IPS-15b (cell line): ENCODE measurements at regions not wholly inside any gene's neighbourhood (a gene's known extent, or its start where the extent isn't known, plus 50 kb on each side); places are given as distances from the start of the nearest gene placed in this dataset.
"Not testable (repeated sequence)": the region's sequence is repeated elsewhere in the genome, so short reads cannot be mapped to it uniquely, and the experiment has no call there.

Experiments
- H3K27me3 ChIP-seq: one replicate; pipeline ENCODE4 v1.6.1; 2013; ENCODE audit warnings: low read length; ENCODE audit not compliant: control insufficient read depth, insufficient read depth
- H3K36me3 ChIP-seq: one replicate; pipeline ENCODE4 v1.6.1; 2013; ENCODE audit warnings: low read length; ENCODE audit not compliant: control insufficient read depth, insufficient read depth
- H3K4me1 ChIP-seq: one replicate; pipeline ENCODE4 v1.6.1; 2013; ENCODE audit warnings: mild to moderate bottlenecking, low read length; ENCODE audit not compliant: control insufficient read depth, insufficient read depth
- H3K4me3 ChIP-seq: one replicate; pipeline ENCODE4 v1.5.1; 2013; ENCODE audit warnings: low read depth, low read length
- H3K9ac ChIP-seq: one replicate; pipeline ENCODE4 v1.6.1; 2013; ENCODE audit warnings: low read depth, mild to moderate bottlenecking, low read length
- H3K9me3 ChIP-seq: one replicate; pipeline ENCODE4 v1.6.1; 2013; ENCODE audit warnings: mild to moderate bottlenecking, low read length; ENCODE audit not compliant: control insufficient read depth, insufficient read depth

DNA sequence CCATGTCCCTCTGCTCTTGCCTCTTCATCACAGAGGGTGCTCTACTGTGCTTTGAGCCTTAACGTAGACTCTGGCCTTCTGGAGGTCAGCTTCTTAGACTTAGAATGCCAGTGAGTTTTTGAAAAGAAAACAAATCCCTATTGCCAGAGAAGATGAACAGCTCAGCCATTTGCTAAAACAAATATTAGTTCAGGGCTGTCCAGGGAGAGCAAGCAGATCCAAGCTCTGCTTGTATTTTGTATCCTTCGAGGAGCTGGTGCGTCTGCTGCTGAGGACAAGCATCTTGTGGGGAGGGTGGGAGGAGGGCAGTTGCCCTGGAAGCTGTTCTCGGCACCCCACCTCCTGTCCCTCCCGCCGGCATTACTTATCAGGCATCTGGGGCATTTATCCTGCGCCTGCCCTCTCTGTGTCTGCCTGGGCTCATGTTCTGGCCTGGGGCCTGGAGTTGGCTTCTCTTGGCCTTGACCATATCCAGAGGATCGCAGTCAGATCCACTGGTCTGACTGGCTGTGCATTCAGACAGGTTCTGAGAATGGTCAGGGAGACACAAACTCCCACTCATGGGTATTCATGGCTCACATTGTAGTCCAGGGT is 173.1 kb upstream of the NLRP1 start:
- Histone ChIP-seq H3K4me1 (no peaks in the 10 kb centered on the region), H3K4me3 (no peak overlapping the region), H3K27me3 (no peaks in the 10 kb centered on the region), H3K36me3 (no peaks in the 10 kb centered on the region), H3K9me3 (no peaks in the 10 kb centered on the region), H3K9ac (no peak overlapping the region)

DNA sequence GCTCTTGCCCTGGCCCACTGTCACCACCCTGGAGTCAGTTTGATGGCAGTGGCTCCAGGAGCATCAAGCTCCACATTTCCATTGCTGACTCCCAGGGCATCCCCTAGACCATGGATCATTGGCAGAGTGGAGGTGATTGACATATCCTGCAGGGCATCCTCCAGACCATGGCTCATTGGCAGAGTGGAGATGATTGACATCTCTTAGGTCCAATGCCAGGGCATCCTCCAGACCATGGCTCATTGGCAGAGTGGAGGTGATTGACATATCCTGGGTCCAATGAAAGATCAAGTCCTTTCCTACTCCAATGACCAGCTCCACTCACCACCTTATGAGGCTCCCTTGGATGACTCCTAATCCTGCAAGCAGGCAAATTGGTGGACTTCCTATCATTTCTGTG is 174.3 kb upstream of the NLRP1 start:
- Histone ChIP-seq H3K36me3 (no peaks in the 10 kb centered on the region), H3K4me3 (no peak overlapping the region), H3K27me3 (peaks cover 1% of the 10 kb centered on the region), H3K9me3 (no peaks in the 10 kb centered on the region), H3K4me1 (no peaks in the 10 kb centered on the region), H3K9ac (no peak overlapping the region)

- Histone ChIP-seq H3K9me3 (no peaks in the 10 kb centered on the region), H3K4me1 (no peaks in the 10 kb centered on the region), H3K9ac (no peak overlapping the region), H3K4me3 (no peak overlapping the region), H3K27me3 (peaks cover 2% of the 10 kb centered on the region), H3K36me3 (no peaks in the 10 kb centered on the region)
Measured at GRCh38 chr17:5759501-5759925, 175.2 kb upstream of the NLRP1 start.

DNA sequence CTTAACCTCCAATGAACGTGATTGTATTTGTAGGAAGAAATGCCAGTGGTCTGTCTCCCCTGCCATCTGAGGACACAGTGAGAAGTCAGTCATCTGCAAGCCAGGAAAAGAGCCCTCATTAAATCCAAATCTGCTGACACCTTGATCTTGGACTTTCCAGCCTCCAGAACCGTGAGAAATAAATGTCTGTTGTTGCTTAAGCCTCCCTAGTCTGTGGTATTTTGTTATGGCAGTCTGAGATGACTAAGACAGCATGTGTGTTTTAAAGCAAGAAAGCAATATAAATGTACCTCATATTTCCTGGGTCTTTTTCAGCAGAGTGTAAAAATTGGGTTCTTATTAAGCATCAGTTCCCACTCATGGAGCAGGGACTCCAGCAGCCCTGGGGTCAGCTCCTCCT is 177.9 kb upstream of the NLRP1 start:
- Histone ChIP-seq H3K27me3 (peaks cover 2% of the 10 kb centered on the region), H3K4me1 (no peaks in the 10 kb centered on the region), H3K36me3 (no peaks in the 10 kb centered on the region), H3K4me3 (no peak overlapping the region), H3K9ac (no peak overlapping the region), H3K9me3 (no peaks in the 10 kb centered on the region)

GRCh38 chr17:5763595-5764306 is 179.4 kb upstream of the NLRP1 start:
- no peaks in the 10 kb centered on the region for H3K36me3 ChIP-seq
- H3K4me1 ChIP-seq, result no peaks in the 10 kb centered on the region
- no peak overlapping the region for H3K4me3 ChIP-seq
- peaks cover 2% of the 10 kb centered on the region for H3K27me3 ChIP-seq
- no peak overlapping the region for H3K9ac ChIP-seq
- H3K9me3 ChIP-seq, result no peaks in the 10 kb centered on the region

- peaks cover 8% of the 10 kb centered on the region for H3K4me1 ChIP-seq
- H3K36me3 ChIP-seq, result no peaks in the 10 kb centered on the region
- H3K4me3 ChIP-seq, result no peak overlapping the region
- H3K9me3 ChIP-seq, result no peaks in the 10 kb centered on the region
- peaks cover 9% of the 10 kb centered on the region for H3K27me3 ChIP-seq
- H3K9ac ChIP-seq, result no peak overlapping the region
Measured at GRCh38 chr17:5769593-5770354, 185.5 kb upstream of the NLRP1 start.

- Histone ChIP-seq H3K4me1 (peaks cover 8% of the 10 kb centered on the region), H3K4me3 (peak overlapping the region; percentile 19), H3K9me3 (no peaks in the 10 kb centered on the region), H3K36me3 (no peaks in the 10 kb centered on the region), H3K9ac (no peak overlapping the region), H3K27me3 (peaks cover 9% of the 10 kb centered on the region)
Measured at GRCh38 chr17:5770441-5771270, 186.3 kb upstream of the NLRP1 start.

DNA sequence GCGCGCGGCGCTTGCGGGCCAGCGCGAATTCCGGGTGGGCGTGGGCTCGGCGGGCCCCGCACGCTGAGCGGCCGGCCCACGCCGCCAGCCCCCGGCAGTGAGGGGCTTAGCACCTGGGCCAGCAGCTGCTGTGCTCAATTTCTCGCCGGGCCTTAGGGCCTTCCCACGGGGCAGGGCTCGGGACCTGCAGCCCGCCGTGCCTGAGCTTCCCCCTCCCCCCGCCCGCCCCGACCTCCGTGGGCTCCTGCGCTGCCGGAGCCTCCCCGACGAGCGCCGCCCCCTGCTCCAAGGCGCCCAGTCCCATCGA is 186.9 kb upstream of the NLRP1 start:
- not testable (repeated sequence) for H3K9ac ChIP-seq, H3K4me1 ChIP-seq, H3K9me3 ChIP-seq, H3K27me3 ChIP-seq, H3K36me3 ChIP-seq
- H3K4me3 ChIP-seq, result peak overlapping the region; percentile 19

DNA sequence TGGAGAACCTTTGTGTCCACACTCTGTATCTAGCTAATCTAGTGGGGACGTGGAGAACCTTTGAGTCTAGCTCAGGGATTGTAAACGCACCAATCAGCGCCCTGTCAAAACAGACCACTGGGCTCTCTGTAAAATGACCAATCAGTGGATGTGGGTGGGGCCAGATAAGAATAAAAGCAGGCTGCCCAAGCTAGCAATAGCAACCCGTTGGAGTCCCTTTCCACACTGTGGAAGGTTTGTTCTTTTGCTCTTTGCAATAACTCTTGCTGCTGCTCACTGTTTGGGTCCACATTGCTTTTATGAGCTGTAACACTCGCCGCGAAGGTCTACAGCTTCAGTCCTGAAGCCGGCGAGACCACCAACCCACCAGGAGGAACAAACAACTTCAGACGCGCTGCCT is 187.7 kb upstream of the NLRP1 start:
- H3K9me3 ChIP-seq, H3K36me3 ChIP-seq, H3K9ac ChIP-seq, H3K27me3 ChIP-seq, H3K4me3 ChIP-seq, H3K4me1 ChIP-seq: not testable (repeated sequence)

GRCh38 chr17:5772720-5773119 is 188.4 kb upstream of the NLRP1 start:
- H3K27me3 ChIP-seq, result peaks cover 9% of the 10 kb centered on the region

DNA sequence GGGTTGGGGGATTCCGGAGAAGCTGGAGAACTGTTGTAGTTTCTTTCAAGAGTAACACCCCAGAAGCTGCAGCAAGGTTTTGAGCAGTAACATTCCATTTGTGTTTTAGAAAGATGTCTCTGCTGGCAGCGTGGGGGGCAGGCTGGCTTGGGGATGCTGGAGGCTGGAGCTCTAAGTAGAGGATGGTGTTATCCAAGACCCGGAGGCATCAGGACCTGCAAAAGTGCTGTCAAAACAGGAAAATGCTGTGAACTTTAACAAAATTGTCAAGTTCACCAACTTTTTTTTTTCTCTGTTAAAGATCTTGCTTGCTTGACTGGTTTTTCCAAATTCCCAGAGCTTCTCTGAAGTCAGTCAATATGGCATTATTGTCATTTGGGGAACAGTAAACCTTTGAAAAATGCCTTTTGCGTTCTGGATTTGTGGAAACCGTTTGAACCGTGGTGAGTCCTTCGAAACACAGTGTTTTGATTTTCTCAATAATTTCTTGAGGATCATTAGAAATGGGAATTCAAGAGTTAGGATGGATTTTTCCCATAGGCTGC is 189.6 kb upstream of the NLRP1 start:
- peaks cover 8% of the 10 kb centered on the region for H3K4me1 ChIP-seq
- no peaks in the 10 kb centered on the region for H3K36me3 ChIP-seq
- no peaks in the 10 kb centered on the region for H3K9me3 ChIP-seq
- no peak overlapping the region for H3K4me3 ChIP-seq
- no peak overlapping the region for H3K9ac ChIP-seq
- peaks cover 9% of the 10 kb centered on the region for H3K27me3 ChIP-seq

More at GRCh38 chr17:5772720-5773119, 188.4 kb upstream of the NLRP1 start:
- H3K4me1 ChIP-seq, result peaks cover 8% of the 10 kb centered on the region
- no peak overlapping the region for H3K9ac ChIP-seq
- no peak overlapping the region for H3K4me3 ChIP-seq
- H3K36me3 ChIP-seq, result no peaks in the 10 kb centered on the region
- no peaks in the 10 kb centered on the region for H3K9me3 ChIP-seq
